SK-N-SH treated with all-trans-retinoic acid at 6 μM for 48 hours (cell line): ENCODE measurements at regions not wholly inside any gene's neighbourhood (a gene's known extent, or its start where the extent isn't known, plus 50 kb on each side); places are given as distances from the start of the nearest gene placed in this dataset.

Experiments used
- ARNTL ChIP-seq: fragments of 450-650 bp; formaldehyde crosslinking; IDR thresholded peaks from 2 replicates; pipeline ENCODE4 v1.5.0; 2020; ENCODE audit warnings: low read depth, mild to moderate bottlenecking, moderate library complexity, borderline replicate concordance
- BACH2 ChIP-seq: fragments of 250-450 bp; sonication (Bioruptor Pico); IDR thresholded peaks from 2 replicates; pipeline ENCODE4 v1.9.0; 2021; ENCODE audit warnings: mild to moderate bottlenecking, borderline replicate concordance
- CREB5 ChIP-seq: fragments of 250-450 bp; sonication (Bioruptor Pico); IDR thresholded peaks from 2 replicates; pipeline ENCODE4 v1.5.1; 2020; ENCODE audit warnings: low read depth, mild to moderate bottlenecking, moderate library complexity
- CSRNP3 ChIP-seq: fragments of 250-450 bp; sonication (Bioruptor Pico); IDR thresholded peaks from 2 replicates; pipeline ENCODE4 v1.5.1; 2021; ENCODE audit warnings: mild to moderate bottlenecking, moderate library complexity
- ESRRG ChIP-seq: fragments of 250-450 bp; sonication (Bioruptor Pico); IDR thresholded peaks from 2 replicates; pipeline ENCODE4 v1.6.1; 2021; ENCODE audit warnings: mild to moderate bottlenecking
- PATZ1 ChIP-seq: fragments of 250-450 bp; sonication (Bioruptor Pico); IDR thresholded peaks from 2 replicates; pipeline ENCODE4 v1.8.0; 2020; ENCODE audit warnings: mild to moderate bottlenecking, moderate library complexity, borderline replicate concordance
- PPARA ChIP-seq: fragments of 250-450 bp; sonication (Bioruptor Pico); IDR thresholded peaks from 2 replicates; pipeline ENCODE4 v1.5.0; 2020; ENCODE audit warnings: mild to moderate bottlenecking, borderline replicate concordance
- RARB ChIP-seq: fragments of 250-450 bp; sonication (Bioruptor Pico); IDR thresholded peaks from 2 replicates; pipeline ENCODE4 v1.8.0; 2021; ENCODE audit warnings: mild to moderate bottlenecking, moderate library complexity
- TCF4 ChIP-seq: fragments of 250-450 bp; sonication (Bioruptor Pico); IDR thresholded peaks from 2 replicates; pipeline ENCODE4 v1.8.0; 2021; ENCODE audit warnings: mild to moderate bottlenecking, moderate library complexity, borderline replicate concordance
- TOX ChIP-seq: fragments of 250-450 bp; sonication (Bioruptor Pico); IDR thresholded peaks from 2 replicates; pipeline ENCODE4 v1.8.0; 2021; ENCODE audit warnings: mild to moderate bottlenecking, moderate library complexity, borderline replicate concordance

GRCh38 chr5:143462431-143462830, 58.9 kb upstream of the NR3C1 start:
- TF ChIP-seq TCF4 (CRISPR knock-in tag): no peak
- TF ChIP-seq PATZ1 (CRISPR knock-in tag): no peak
- TF ChIP-seq RARB (CRISPR knock-in tag): no peak
- TF ChIP-seq CSRNP3 (CRISPR knock-in tag): no peak
- TF ChIP-seq CREB5 (CRISPR knock-in tag): no peak
- no peak for TF ChIP-seq ARNTL (CRISPR knock-in tag)
- TF ChIP-seq BACH2 (CRISPR knock-in tag): no peak
- no peak for TF ChIP-seq TOX (CRISPR knock-in tag)
- TF ChIP-seq ESRRG (CRISPR knock-in tag): no peak
- no peak for TF ChIP-seq PPARA
